RWPE1 (cell line): ENCODE measurements at regions not wholly inside any gene's neighbourhood (a gene's known extent, or its start where the extent isn't known, plus 50 kb on each side); places are given as distances from the start of the nearest gene placed in this dataset.

Experiments
- CTCF ChIA-PET: fragments of 350-600 bp; sonication (Branson Sonifier 250); formaldehyde crosslinking; extraction: SDS; loops from one replicate; lab custom pipeline; 2021; lab: Yijun Ruan, JAX
- POLR2A ChIA-PET: fragments of 400-600 bp; formaldehyde crosslinking; extraction: SDS; loops from one replicate; lab custom pipeline; 2020; ENCODE audit warnings: antibody characterized with exemption; ENCODE audit not compliant: low non-redundant PET; lab: Yijun Ruan, JAX
- DNase-seq: peaks from one replicate; pipeline ENCODE4 v3.0.0; 2012; ENCODE audit warnings: low spot score
- H3K27ac ChIP-seq: fragments of 450-650 bp; 2 replicates; pipeline ENCODE4 v1.5.1; 2017
- CTCF ChIP-seq: fragments of 450-650 bp; conservative IDR thresholded peaks from 2 replicates; pipeline ENCODE4 v1.5.1; 2017; ENCODE audit warnings: low read depth, mild to moderate bottlenecking

GRCh38 chr3:146801492-146801891 lies 196.3 kb upstream of the PLSCR5 start:
- DNase-seq: no peak
- CTCF ChIA-PET: no interaction called here
- POLR2A ChIA-PET: no interaction called here
- no peak overlapping the region for H3K27ac ChIP-seq
- no peak for TF ChIP-seq CTCF

GRCh38 chr3:146800484-146800883 lies 195.3 kb upstream of the PLSCR5 start:
- no peak overlapping the region for H3K27ac ChIP-seq
- POLR2A ChIA-PET: no interaction called here
- CTCF ChIA-PET: interaction anchor here (0.7 kb wide), 1 partner anchor 141 kb away, joined by 3 read pairs; no protein-coding TSS in a partner anchor
- no peak for DNase-seq
- TF ChIP-seq CTCF: no peak

GRCh38 chr3:146796078-146796477 lies 190.9 kb upstream of the PLSCR5 start:
- no peak overlapping the region for H3K27ac ChIP-seq
- no peak for DNase-seq
- ChIA-PET POLR2A (no interaction called here), CTCF (interaction anchor here (0.6 kb wide), 1 partner anchor 321 kb away, joined by 3 read pairs; no protein-coding TSS in a partner anchor)
- no peak for TF ChIP-seq CTCF

GRCh38 chr3:146783446-146783845 lies 178.3 kb upstream of the PLSCR5 start:
- H3K27ac ChIP-seq: no peak overlapping the region

GRCh38 chr3:146781606-146782005 lies 176.5 kb upstream of the PLSCR5 start:
- no peak for DNase-seq
- H3K27ac ChIP-seq: no peak overlapping the region
- ChIA-PET POLR2A (no interaction called here), CTCF (no interaction called here)
- TF ChIP-seq CTCF: no peak

More at GRCh38 chr3:146783446-146783845, 178.3 kb upstream of the PLSCR5 start:
- ChIA-PET POLR2A (no interaction called here), CTCF (no interaction called here)
- DNase-seq: no peak
- no peak for TF ChIP-seq CTCF

- ChIA-PET CTCF (no interaction called here), POLR2A (no interaction called here)
- H3K27ac ChIP-seq: no peak overlapping the region
- DNase-seq: no peak
- no peak for TF ChIP-seq CTCF
Measured at GRCh38 chr3:146781059-146781458, 175.9 kb upstream of the PLSCR5 start.
